MM.1S (cell line): ENCODE measurements at regions not wholly inside any gene's neighbourhood (a gene's known extent, or its start where the extent isn't known, plus 50 kb on each side); places are given as distances from the start of the nearest gene placed in this dataset.

ENCODE experiments used
- DNase-seq: peaks from one replicate; pipeline ENCODE4 v3.0.0-alpha.2; 2015
- H2AFZ ChIP-seq: fragments of 300-600 bp; sonication (generic); 2 replicates; pipeline ENCODE4 v1.6.0; 2016; ENCODE audit warnings: antibody characterized with exemption, low read length
- H3F3A ChIP-seq: fragments of 300-600 bp; sonication (generic); 2 replicates; pipeline ENCODE4 v1.6.1; 2016; ENCODE audit warnings: mild to moderate bottlenecking, antibody characterized with exemption, low read length, moderate library complexity, mixed read lengths; ENCODE audit not compliant: insufficient read depth
- H3K27ac ChIP-seq: fragments of 300-600 bp; sonication (generic); 2 replicates; pipeline ENCODE4 v1.5.1; 2016; ENCODE audit warnings: mild to moderate bottlenecking, low read length
- H3K27me3 ChIP-seq: fragments of 300-600 bp; sonication (generic); replicated peaks from 2 replicates; pipeline ENCODE4 v1.6.0; 2016; ENCODE audit warnings: low read length; ENCODE audit not compliant: insufficient read depth
- H3K36me3 ChIP-seq: fragments of 300-600 bp; sonication (generic); replicated peaks from 2 replicates; pipeline ENCODE4 v1.6.1; 2016; ENCODE audit warnings: mild to moderate bottlenecking, low read length, mixed read lengths; ENCODE audit not compliant: insufficient read depth
- H3K4me1 ChIP-seq: fragments of 300-600 bp; sonication (generic); 2 replicates; pipeline ENCODE4 v1.6.1; 2016; ENCODE audit warnings: low read length, mixed read lengths
- H3K4me2 ChIP-seq: fragments of 300-600 bp; sonication (generic); 2 replicates; pipeline ENCODE4 v1.6.0; 2016; ENCODE audit warnings: low read depth, low read length
- H3K4me3 ChIP-seq: fragments of 300-600 bp; sonication (generic); 2 replicates; pipeline ENCODE4 v1.5.1; 2016; ENCODE audit warnings: low read length, mixed read lengths
- H3K79me2 ChIP-seq: fragments of 300-600 bp; sonication (generic); 2 replicates; pipeline ENCODE4 v1.6.1; 2016; ENCODE audit warnings: mixed run types, low read length, mixed read lengths
- H3K9ac ChIP-seq: fragments of 300-600 bp; sonication (generic); 2 replicates; pipeline ENCODE4 v1.6.1; 2016; ENCODE audit warnings: low read length, mixed read lengths
- H3K9me2 ChIP-seq: fragments of 300-600 bp; sonication (generic); replicated peaks from 2 replicates; pipeline ENCODE4 v1.6.1; 2016; ENCODE audit warnings: mild to moderate bottlenecking, low read length, mixed read lengths; ENCODE audit not compliant: insufficient read depth
- H3K9me3 ChIP-seq: fragments of 300-600 bp; sonication (generic); replicated peaks from 2 replicates; pipeline ENCODE4 v1.6.1; 2016; ENCODE audit warnings: mild to moderate bottlenecking, low read length, mixed read lengths; ENCODE audit not compliant: insufficient read depth
- H4K20me1 ChIP-seq: fragments of 300-600 bp; sonication (generic); 2 replicates; pipeline ENCODE4 v1.6.1; 2016; ENCODE audit warnings: mild to moderate bottlenecking, low read length, moderate library complexity, mixed read lengths; ENCODE audit not compliant: insufficient read depth
- EZH2 ChIP-seq: fragments of 300-600 bp; sonication (generic); optimal IDR thresholded peaks from 2 replicates; pipeline ENCODE3; 2017; ENCODE audit warnings: low read depth, mild to moderate bottlenecking, antibody characterized with exemption, low read length, mixed read lengths
- EZH2phosphoT487 ChIP-seq: fragments of 300-600 bp; sonication (generic); IDR thresholded peaks from 2 replicates; pipeline ENCODE4 v1.6.1; 2018; ENCODE audit warnings: antibody characterized with exemption, low read length
- TF ChIP-seq, protein P1 (sequence below): fragments of 300-600 bp; sonication (generic); IDR thresholded peaks from 2 replicates; pipeline ENCODE4 v1.5.1; 2016; ENCODE audit warnings: antibody characterized with exemption, low read length, mixed read lengths

DNA sequence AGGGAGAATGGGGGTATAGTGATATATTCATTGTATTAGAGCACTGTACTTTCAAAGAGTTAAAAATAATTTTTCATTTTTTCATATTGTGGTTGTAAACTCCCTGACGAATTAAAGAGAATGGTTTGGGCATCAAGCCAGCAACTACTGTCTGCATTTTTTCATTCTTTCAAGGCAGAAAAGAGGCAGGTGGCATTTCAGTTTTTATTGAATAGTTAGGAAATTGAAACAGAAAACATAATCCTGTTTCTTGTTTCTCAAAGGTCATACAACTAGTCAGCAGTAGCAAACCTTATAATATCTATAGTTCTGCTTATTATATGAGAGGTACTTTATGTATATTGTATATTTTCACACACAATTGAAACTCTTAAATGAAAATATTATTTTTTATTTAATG lies 303.9 kb upstream of the KCND2 start:
- DNase-seq: peak; percentile 95
- no peak overlapping the region for H3K9ac ChIP-seq
- H3K79me2 ChIP-seq: no peaks in the 10 kb centered on the region
- no peak overlapping the region for H3K4me3 ChIP-seq
- H3K9me3 ChIP-seq: no peaks in the 10 kb centered on the region
- no peaks in the 10 kb centered on the region for H3K9me2 ChIP-seq
- peak overlapping the region; percentile 52 for H3K27ac ChIP-seq
- H2AFZ ChIP-seq: no peak overlapping the region
- H3F3A ChIP-seq: peaks cover 36% of the 10 kb centered on the region
- H3K36me3 ChIP-seq: no peaks in the 10 kb centered on the region
- H3K27me3 ChIP-seq: no peaks in the 10 kb centered on the region
- TF ChIP-seq EZH2phosphoT487 (no peak), EZH2 (no peak)
- TF ChIP-seq, protein P1, sequence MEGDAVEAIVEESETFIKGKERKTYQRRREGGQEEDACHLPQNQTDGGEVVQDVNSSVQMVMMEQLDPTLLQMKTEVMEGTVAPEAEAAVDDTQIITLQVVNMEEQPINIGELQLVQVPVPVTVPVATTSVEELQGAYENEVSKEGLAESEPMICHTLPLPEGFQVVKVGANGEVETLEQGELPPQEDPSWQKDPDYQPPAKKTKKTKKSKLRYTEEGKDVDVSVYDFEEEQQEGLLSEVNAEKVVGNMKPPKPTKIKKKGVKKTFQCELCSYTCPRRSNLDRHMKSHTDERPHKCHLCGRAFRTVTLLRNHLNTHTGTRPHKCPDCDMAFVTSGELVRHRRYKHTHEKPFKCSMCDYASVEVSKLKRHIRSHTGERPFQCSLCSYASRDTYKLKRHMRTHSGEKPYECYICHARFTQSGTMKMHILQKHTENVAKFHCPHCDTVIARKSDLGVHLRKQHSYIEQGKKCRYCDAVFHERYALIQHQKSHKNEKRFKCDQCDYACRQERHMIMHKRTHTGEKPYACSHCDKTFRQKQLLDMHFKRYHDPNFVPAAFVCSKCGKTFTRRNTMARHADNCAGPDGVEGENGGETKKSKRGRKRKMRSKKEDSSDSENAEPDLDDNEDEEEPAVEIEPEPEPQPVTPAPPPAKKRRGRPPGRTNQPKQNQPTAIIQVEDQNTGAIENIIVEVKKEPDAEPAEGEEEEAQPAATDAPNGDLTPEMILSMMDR: no peak
- H4K20me1 ChIP-seq: no peaks in the 10 kb centered on the region
- peaks cover 46% of the 10 kb centered on the region for H3K4me1 ChIP-seq
- peak overlapping the region; percentile 40 for H3K4me2 ChIP-seq

DNA sequence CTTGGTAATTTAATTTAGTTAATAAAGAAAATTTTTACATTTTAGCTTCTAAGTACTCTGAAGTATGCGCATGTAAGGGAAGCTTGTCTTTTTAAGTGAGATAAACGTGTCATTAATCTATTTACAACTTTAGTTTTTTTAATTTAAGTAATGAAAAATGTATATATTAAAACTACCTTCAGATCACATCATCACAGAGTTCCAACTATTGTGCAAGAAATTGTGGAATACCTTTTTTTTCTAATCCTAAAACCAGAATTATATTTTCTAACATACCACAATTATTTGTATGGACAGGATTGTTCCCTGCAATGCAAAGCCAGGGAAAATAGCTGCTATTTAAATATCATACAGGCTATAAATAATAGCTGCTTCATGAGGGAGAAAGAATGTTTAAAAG lies 303.2 kb upstream of the KCND2 start:
- Histone ChIP-seq H3K27ac (peak overlapping the region; percentile 52; the same call in 1 of the 2 replicates), H3K4me1 (peaks cover 43% of the 10 kb centered on the region), H3K27me3 (no peaks in the 10 kb centered on the region), H3K4me2 (peak overlapping the region; percentile 40; the same call in 1 of the 2 replicates), H4K20me1 (no peaks in the 10 kb centered on the region), H3K79me2 (no peaks in the 10 kb centered on the region), H3K36me3 (no peaks in the 10 kb centered on the region), H2AFZ (no peak overlapping the region), H3K9me2 (no peaks in the 10 kb centered on the region), H3K9me3 (no peaks in the 10 kb centered on the region), H3K9ac (no peak overlapping the region), H3F3A (peaks cover 35% of the 10 kb centered on the region), H3K4me3 (no peak overlapping the region)
- TF ChIP-seq, protein P1: no peak
- no peak for TF ChIP-seq EZH2phosphoT487
- no peak for TF ChIP-seq EZH2
- DNase-seq: no peak

DNA sequence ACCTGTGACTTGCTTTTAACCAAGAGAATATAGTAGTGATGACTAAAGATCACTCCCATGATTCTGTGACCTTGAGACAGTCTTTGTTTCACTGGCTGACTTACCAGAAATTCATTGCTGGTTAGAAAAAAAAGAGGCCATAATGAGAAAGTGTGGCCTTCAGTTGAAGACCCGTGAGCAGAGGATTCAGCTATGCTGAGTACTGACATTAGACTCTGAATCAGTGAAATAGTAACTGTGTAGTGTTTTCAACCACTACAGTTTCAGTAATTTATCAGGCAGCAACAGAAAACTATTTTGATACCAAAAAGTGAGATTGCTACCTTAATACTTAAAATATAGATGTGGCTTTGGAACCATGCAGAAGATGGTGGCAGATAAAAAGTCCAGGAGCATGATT lies 298.0 kb upstream of the KCND2 start:
- no peaks in the 10 kb centered on the region for H3K9me2 ChIP-seq
- peak overlapping the region; percentile 31; the same call in 1 of the 2 replicates for H3K27ac ChIP-seq
- H3K36me3 ChIP-seq: no peaks in the 10 kb centered on the region
- DNase-seq: peak; percentile 65
- peaks cover 38% of the 10 kb centered on the region for H3K4me1 ChIP-seq
- no peaks in the 10 kb centered on the region for H3K9me3 ChIP-seq
- no peaks in the 10 kb centered on the region for H3K79me2 ChIP-seq
- H4K20me1 ChIP-seq: no peaks in the 10 kb centered on the region
- no peak overlapping the region for H3K9ac ChIP-seq
- H2AFZ ChIP-seq: peak overlapping the region; percentile 3; the same call in 1 of the 2 replicates
- no peak for TF ChIP-seq EZH2
- TF ChIP-seq EZH2phosphoT487: no peak
- TF ChIP-seq, protein P1: no peak
- no peaks in the 10 kb centered on the region for H3K27me3 ChIP-seq
- peak overlapping the region; percentile 7 for H3K4me2 ChIP-seq
- peaks cover 18% of the 10 kb centered on the region for H3F3A ChIP-seq
- no peak overlapping the region for H3K4me3 ChIP-seq
